IMR-90 (cell line): ENCODE measurements at regions not wholly inside any gene's neighbourhood (a gene's known extent, or its start where the extent isn't known, plus 50 kb on each side); places are given as distances from the start of the nearest gene placed in this dataset.

Experiments
- ATAC-seq: fragments of 200-7000 bp; cut with Tn5 transposase; 2 replicates; pipeline ENCODE4 v1.9.1; 2020; ENCODE audit warnings: low read depth, mild to moderate bottlenecking, moderate library complexity
- BruUV-seq: library from RNA; stranded (reverse); fragments of 400-500 nt; replicated peaks from 2 replicates; lab custom pipeline; 2021; lab: Mats Ljungman, UMichigan
- CTCF ChIA-PET: fragments of 300-600 bp; formaldehyde crosslinking; extraction: SDS; loops from one replicate; lab custom pipeline; 2021; ENCODE audit warnings: antibody characterized with exemption; lab: Yijun Ruan, JAX
- POLR2A ChIA-PET: fragments of 300-600 bp; sonication (Branson Sonifier 250); formaldehyde crosslinking; loops from one replicate; lab custom pipeline; 2022; ENCODE audit warnings: antibody characterized with exemption; ENCODE audit not compliant: unreplicated experiment; lab: Charles Lee
- DNase-seq: peaks from one replicate; pipeline ENCODE4 v3.0.0; 2013
- H2AFZ ChIP-seq: replicated peaks from 2 replicates; pipeline ENCODE3; 2013; ENCODE audit warnings: low read length, mild to moderate bottlenecking; ENCODE audit not compliant: poor library complexity
- H2AK5ac ChIP-seq: 2 replicates; pipeline ENCODE4 v1.6.1; 2013; ENCODE audit warnings: low read depth, low read length, inconsistent platforms
- H2AK9ac ChIP-seq: replicated peaks from 2 replicates; pipeline ENCODE3; 2013; ENCODE audit warnings: mild to moderate bottlenecking, low read depth, low read length, moderate library complexity; ENCODE audit not compliant: poor library complexity
- H2BK120ac ChIP-seq: 2 replicates; pipeline ENCODE4 v1.6.1; 2013; ENCODE audit warnings: low read depth, low read length, inconsistent platforms
- H2BK15ac ChIP-seq: 3 replicates; pipeline ENCODE4 v1.6.1; 2013; ENCODE audit warnings: low read depth, low read length, inconsistent platforms
- H2BK20ac ChIP-seq: 2 replicates; pipeline ENCODE4 v1.6.1; 2013; ENCODE audit warnings: low read depth, mild to moderate bottlenecking, inconsistent platforms, low read length, moderate library complexity
- H2BK5ac ChIP-seq: 2 replicates; pipeline ENCODE4 v1.6.1; 2013; ENCODE audit warnings: mild to moderate bottlenecking, low read depth, low read length, inconsistent platforms; ENCODE audit not compliant: poor library complexity, severe bottlenecking
- H3K14ac ChIP-seq: replicated peaks from 2 replicates; pipeline ENCODE4 v1.6.1; 2013; ENCODE audit warnings: low read depth, low read length, inconsistent platforms
- H3K18ac ChIP-seq: 2 replicates; pipeline ENCODE4 v1.6.1; 2013; ENCODE audit warnings: low read depth, low read length, control low read depth
- H3K23ac ChIP-seq: 2 replicates; pipeline ENCODE4 v1.6.1; 2013; ENCODE audit warnings: low read depth, low read length, inconsistent platforms
- H3K27ac ChIP-seq: 2 replicates; pipeline ENCODE4 v1.5.1; 2013; ENCODE audit warnings: mild to moderate bottlenecking, control low read depth, low read length; ENCODE audit not compliant: insufficient read depth
- H3K27me3 ChIP-seq: 2 replicates; pipeline ENCODE4 v1.6.1; 2013; ENCODE audit warnings: low read length; ENCODE audit not compliant: control insufficient read depth, insufficient read depth
- H3K36me3 ChIP-seq: 2 replicates; pipeline ENCODE4 v1.6.1; 2013; ENCODE audit warnings: low read length, mixed read lengths; ENCODE audit not compliant: control insufficient read depth, insufficient read depth
- H3K4ac ChIP-seq: 2 replicates; pipeline ENCODE4 v1.6.1; 2013; ENCODE audit warnings: low read depth, low read length, inconsistent platforms
- H3K4me1 ChIP-seq: 2 replicates; pipeline ENCODE4 v1.6.1; 2013; ENCODE audit warnings: low read length, mixed read lengths; ENCODE audit not compliant: control insufficient read depth, insufficient read depth
- H3K4me2 ChIP-seq: 2 replicates; pipeline ENCODE4 v1.6.1; 2013; ENCODE audit warnings: low read depth, mild to moderate bottlenecking, control low read depth, low read length, moderate library complexity
- H3K4me3 ChIP-seq: 2 replicates; pipeline ENCODE4 v1.5.1; 2013; ENCODE audit warnings: low read depth, mild to moderate bottlenecking, control low read depth, low read length, moderate library complexity; ENCODE audit not compliant: insufficient read depth
- H3K56ac ChIP-seq: 2 replicates; pipeline ENCODE4 v1.6.1; 2013; ENCODE audit warnings: low read length, inconsistent platforms; ENCODE audit not compliant: insufficient read depth; ENCODE audit errors: extremely low read depth
- H3K79me1 ChIP-seq, 2 experiments: 2 replicates each; pipeline ENCODE4 v1.6.1; 2013; ENCODE audit warnings: low read length in 2 of 2, inconsistent platforms in 1 of 2, low read depth in 1 of 2
- H3K9ac ChIP-seq: 2 replicates; pipeline ENCODE4 v1.6.1; 2013; ENCODE audit warnings: low read depth, low read length, control low read depth
- H3K9me1 ChIP-seq: 2 replicates; pipeline ENCODE4 v1.6.1; 2013; ENCODE audit warnings: low read length, inconsistent platforms; ENCODE audit not compliant: insufficient read depth
- H3K9me3 ChIP-seq: 2 replicates; pipeline ENCODE4 v1.6.1; 2013; ENCODE audit warnings: low read length; ENCODE audit not compliant: control insufficient read depth, insufficient read depth
- H4K20me1 ChIP-seq: 2 replicates; pipeline ENCODE4 v1.6.1; 2013; ENCODE audit warnings: low read length, inconsistent platforms; ENCODE audit not compliant: insufficient read depth
- H4K5ac ChIP-seq: 2 replicates; pipeline ENCODE4 v1.6.1; 2013; ENCODE audit warnings: mild to moderate bottlenecking, low read depth, low read length, control low read depth
- H4K8ac ChIP-seq, 2 experiments: 2 replicates each; pipeline ENCODE4 v1.6.1; 2013; ENCODE audit warnings: low read depth in 2 of 2, low read length in 2 of 2, control low read depth in 1 of 2, inconsistent platforms in 1 of 2
- H4K91ac ChIP-seq: 2 replicates; pipeline ENCODE4 v1.6.1; 2013; ENCODE audit warnings: low read depth, low read length, inconsistent platforms; ENCODE audit not compliant: insufficient read depth
- BHLHE40 ChIP-seq: fragments of 150-350 bp; IDR thresholded peaks from 2 replicates; pipeline ENCODE4 v1.6.1; 2016; ENCODE audit warnings: mild to moderate bottlenecking, low read depth, low read length
- ELK1 ChIP-seq: fragments of 150-350 bp; IDR thresholded peaks from 2 replicates; pipeline ENCODE4 v1.6.1; 2016; ENCODE audit warnings: low read depth, mild to moderate bottlenecking, low read length, moderate library complexity, borderline replicate concordance
- FOS ChIP-seq: fragments of 150-350 bp; IDR thresholded peaks from 2 replicates; pipeline ENCODE4 v1.6.1; 2016; ENCODE audit warnings: low read depth, low read length
- MAZ ChIP-seq: IDR thresholded peaks from 2 replicates; pipeline ENCODE4 v1.6.1; 2012; ENCODE audit warnings: low read depth, mild to moderate bottlenecking, low read length, improper control_type of control experiment, moderate library complexity, borderline replicate concordance
- RAD21 ChIP-seq: IDR thresholded peaks from 2 replicates; pipeline ENCODE4 v1.6.1; 2012; ENCODE audit warnings: low read length, improper control_type of control experiment
- SMC3 ChIP-seq: fragments of 150-350 bp; IDR thresholded peaks from 2 replicates; pipeline ENCODE4 v1.6.1; 2016; ENCODE audit warnings: low read depth, mild to moderate bottlenecking, antibody characterized with exemption, low read length, moderate library complexity
- WGBS, 2 experiments: methylation state at CpG; one replicate each; pipeline versions ENCODE4 v1.1.5 to v1.1.7; 2013; ENCODE audit warnings: missing lambda C conversion rate in 2 of 2; ENCODE audit not compliant: insufficient read length in 1 of 2; ENCODE audit errors: extremely low coverage in 2 of 2; 5-methylcytosine and 5-hydroxymethylcytosine counted together
- dilution Hi-C: fragments of 300-500 bp; cut with HindIII; formaldehyde crosslinking; loops from one replicate; pipeline ENCODE4 v1.14.3; 2018; ENCODE audit warnings: low sequenced_read_pairs; ENCODE audit not compliant: unreplicated experiment
- in situ Hi-C: fragments of 300-500 bp; cut with MboI; formaldehyde crosslinking; loops from 3 replicates; pipeline ENCODE4 v1.14.3; 2019; ENCODE audit warnings: low sequenced_read_pairs, inconsistent platforms, mixed read lengths
- intact Hi-C: fragments of 100-400 bp; cut with micrococcal nuclease; formaldehyde crosslinking; loops from 2 replicates; pipeline ENCODE4 v1.10.0; 2022
- TF ChIP-seq, protein P1 (sequence below): fragments of 150-350 bp; IDR thresholded peaks from 2 replicates; pipeline ENCODE4 v1.6.1; 2017; ENCODE audit warnings: mild to moderate bottlenecking, antibody characterized with exemption, low read length, low read depth

DNA sequence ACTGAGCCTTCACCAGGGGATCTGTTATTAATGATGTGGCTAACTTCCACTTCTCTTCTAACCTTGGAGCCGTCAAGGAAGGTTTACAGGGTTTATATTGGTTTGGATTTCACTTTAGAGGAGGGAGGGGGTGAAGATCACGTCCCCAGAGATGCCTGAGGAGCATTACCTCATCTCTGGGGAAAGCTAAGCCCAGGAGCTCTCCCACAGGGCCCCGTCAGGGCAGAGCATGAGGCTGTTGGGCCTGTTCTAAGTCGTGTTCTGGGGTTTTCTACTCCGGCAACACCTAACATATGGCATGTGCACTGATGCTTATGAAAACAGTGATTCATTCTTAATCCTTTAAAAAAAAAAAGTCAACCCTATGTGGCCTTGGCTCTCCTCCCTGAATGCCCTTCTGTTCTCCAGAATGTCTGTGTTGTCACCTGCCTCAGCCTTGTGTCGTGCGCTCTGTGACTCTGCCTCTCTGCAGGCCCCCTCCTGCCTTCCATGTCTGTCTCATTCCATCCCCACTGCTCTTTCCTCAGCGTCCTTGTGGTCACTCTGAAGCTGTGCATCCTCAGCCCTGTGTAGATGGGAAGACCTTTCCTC is 97.4 kb upstream of the JARID2 start:
- no TSS peak for BruUV-seq
- peak overlapping the region; percentile 2; the same call in 1 of the 2 replicates for H3K4me2 ChIP-seq
- H3K4me1 ChIP-seq = peaks cover 9% of the 10 kb centered on the region; the same call in 1 of the 2 replicates
- no peaks in the 10 kb centered on the region for H3K27me3 ChIP-seq
- no peak overlapping the region for H3K9ac ChIP-seq
- no peak overlapping the region for H4K91ac ChIP-seq
- H3K27ac ChIP-seq = peak overlapping the region; percentile 18; the same call in 1 of the 2 replicates
- dilution Hi-C loops = no loop called here
- H3K79me1 ChIP-seq = no peaks in the 10 kb centered on the region
- intact Hi-C loops = no loop called here
- no peak overlapping the region for H3K4me3 ChIP-seq
- DNase-seq (peak; percentile 90), ATAC-seq (peak; percentile 96)
- no peaks in the 10 kb centered on the region for H3K36me3 ChIP-seq
- H3K18ac ChIP-seq = peak overlapping the region; percentile 7; the same call in 1 of the 2 replicates
- no peak overlapping the region for H2AK9ac ChIP-seq
- no peak overlapping the region for H3K56ac ChIP-seq
- peaks cover 5% of the 10 kb centered on the region for H3K9me1 ChIP-seq
- H3K4ac ChIP-seq = peak overlapping the region; percentile 36; the same call in 1 of the 2 replicates
- H2BK5ac ChIP-seq = no peak overlapping the region
- no peaks in the 10 kb centered on the region for H4K20me1 ChIP-seq
- peak overlapping the region; percentile 71; the same call in 1 of the 2 replicates for H2AK5ac ChIP-seq
- H2AFZ ChIP-seq = peak overlapping the region; percentile 40
- peak; percentile 5; the same call in 1 of the 2 replicates for TF ChIP-seq RAD21
- no peak for TF ChIP-seq ELK1
- TF ChIP-seq MAZ = no peak
- TF ChIP-seq, protein P1, sequence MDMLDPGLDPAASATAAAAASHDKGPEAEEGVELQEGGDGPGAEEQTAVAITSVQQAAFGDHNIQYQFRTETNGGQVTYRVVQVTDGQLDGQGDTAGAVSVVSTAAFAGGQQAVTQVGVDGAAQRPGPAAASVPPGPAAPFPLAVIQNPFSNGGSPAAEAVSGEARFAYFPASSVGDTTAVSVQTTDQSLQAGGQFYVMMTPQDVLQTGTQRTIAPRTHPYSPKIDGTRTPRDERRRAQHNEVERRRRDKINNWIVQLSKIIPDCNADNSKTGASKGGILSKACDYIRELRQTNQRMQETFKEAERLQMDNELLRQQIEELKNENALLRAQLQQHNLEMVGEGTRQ = no peak
- peak; percentile 76 for TF ChIP-seq BHLHE40
- no peak for TF ChIP-seq SMC3
- TF ChIP-seq FOS = 0 out of 2 replicates have a peak, but pooled peaks have one; percentile 3
- ChIA-PET POLR2A (no interaction called here), CTCF (interaction anchor here (0.6 kb wide), 1 partner anchor 388 kb away, joined by 3 read pairs; no protein-coding TSS in a partner anchor)
- peak overlapping the region; percentile 2; the same call in 1 of the 2 replicates for H4K5ac ChIP-seq
- H2BK20ac ChIP-seq = peak overlapping the region; percentile 20; the same call in 1 of the 2 replicates
- no peak overlapping the region for H3K23ac ChIP-seq
- no peak overlapping the region for H2BK15ac ChIP-seq
- in situ Hi-C loops = no loop called here
- no peaks in the 10 kb centered on the region for H3K9me3 ChIP-seq
- 0 out of 2 replicates have a peak overlapping the region, but pooled peaks have one; percentile 4 for H2BK120ac ChIP-seq
- H4K8ac ChIP-seq = no peak overlapping the region; a peak in 1 of 4 replicates
- H3K14ac ChIP-seq = peak overlapping the region; percentile 39; the same call in 1 of the 2 replicates
- WGBS, 2 experiments = 71% methylated on average over 1 of the region's 8 CpGs; no CpG with 5 or more reads in 1 of the 2 experiments
